ENCODE measurements at regions not wholly inside any gene's neighbourhood (a gene's known extent, or its start where the extent isn't known, plus 50 kb on each side); places are given as distances from the start of the nearest gene placed in this dataset.

DNA sequence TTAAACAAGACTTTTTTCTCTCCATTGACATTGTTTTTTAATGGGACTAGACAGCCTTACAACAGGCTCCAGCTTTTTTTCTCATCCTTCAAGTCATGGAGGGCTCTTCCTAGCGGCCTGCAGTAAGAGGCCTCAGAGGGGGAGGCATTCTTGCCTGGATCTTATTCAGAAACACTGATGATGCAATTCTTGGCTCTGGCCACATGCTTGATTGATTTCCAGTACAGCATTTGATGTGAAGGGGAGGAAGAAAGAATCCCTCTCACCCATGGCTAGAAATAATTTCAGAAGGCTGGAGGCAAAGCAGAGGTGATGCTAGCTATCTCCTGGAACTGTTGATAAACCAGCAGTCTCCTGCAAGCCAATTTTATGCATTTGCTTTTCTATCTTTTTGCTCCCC, 324.8 kb downstream of the PRELID2 start:
- Histone ChIP-seq H3K27ac (ENCODE audit: low read length) (no peak overlapping the region), H3K9me3 (ENCODE audit: control insufficient read depth, insufficient read depth, low read depth, low read length) (no peaks in the 10 kb centered on the region), H3K36me3 (ENCODE audit: control insufficient read depth, insufficient read depth, low read length) (no peaks in the 10 kb centered on the region), H3K4me3 (ENCODE audit: low read depth in 2 of 2, low read length in 2 of 2) (no peak overlapping the region), H3K4me1 (ENCODE audit: control insufficient read depth, insufficient read depth, low read length) (no peaks in the 10 kb centered on the region), H3K27me3 (ENCODE audit: control insufficient read depth, insufficient read depth, low read length) (no peaks in the 10 kb centered on the region)
- in situ Hi-C loops (cut with HindIII; ENCODE audit: low pct_unique_long_range_greater_than_20kb, low sequenced_read_pairs) (no loop called here), intact Hi-C loops (cut with micrococcal nuclease; ENCODE audit: unreplicated experiment) (no loop called here)
- ATAC-seq = no peak
- ChIA-PET CTCF (no interaction called here), POLR2A (no interaction called here)
- no TSS peak for BruUV-seq (replicated peaks)
- no peak for DNase-seq (ENCODE audit: low read depth, low spot score)
- TF ChIP-seq TCF7L2 (IDR thresholded peaks at IDR 0.05; ENCODE audit: low read depth, low read length) (no peak), POLR2AphosphoS5 (IDR thresholded peaks at IDR 0.05; ENCODE audit: low read depth, low read length) (no peak), SIN3A (IDR thresholded peaks at IDR 0.05; ENCODE audit: borderline replicate concordance, insufficient read depth, low read depth, low read length) (no peak)
- TF ChIP-seq, protein P1, sequence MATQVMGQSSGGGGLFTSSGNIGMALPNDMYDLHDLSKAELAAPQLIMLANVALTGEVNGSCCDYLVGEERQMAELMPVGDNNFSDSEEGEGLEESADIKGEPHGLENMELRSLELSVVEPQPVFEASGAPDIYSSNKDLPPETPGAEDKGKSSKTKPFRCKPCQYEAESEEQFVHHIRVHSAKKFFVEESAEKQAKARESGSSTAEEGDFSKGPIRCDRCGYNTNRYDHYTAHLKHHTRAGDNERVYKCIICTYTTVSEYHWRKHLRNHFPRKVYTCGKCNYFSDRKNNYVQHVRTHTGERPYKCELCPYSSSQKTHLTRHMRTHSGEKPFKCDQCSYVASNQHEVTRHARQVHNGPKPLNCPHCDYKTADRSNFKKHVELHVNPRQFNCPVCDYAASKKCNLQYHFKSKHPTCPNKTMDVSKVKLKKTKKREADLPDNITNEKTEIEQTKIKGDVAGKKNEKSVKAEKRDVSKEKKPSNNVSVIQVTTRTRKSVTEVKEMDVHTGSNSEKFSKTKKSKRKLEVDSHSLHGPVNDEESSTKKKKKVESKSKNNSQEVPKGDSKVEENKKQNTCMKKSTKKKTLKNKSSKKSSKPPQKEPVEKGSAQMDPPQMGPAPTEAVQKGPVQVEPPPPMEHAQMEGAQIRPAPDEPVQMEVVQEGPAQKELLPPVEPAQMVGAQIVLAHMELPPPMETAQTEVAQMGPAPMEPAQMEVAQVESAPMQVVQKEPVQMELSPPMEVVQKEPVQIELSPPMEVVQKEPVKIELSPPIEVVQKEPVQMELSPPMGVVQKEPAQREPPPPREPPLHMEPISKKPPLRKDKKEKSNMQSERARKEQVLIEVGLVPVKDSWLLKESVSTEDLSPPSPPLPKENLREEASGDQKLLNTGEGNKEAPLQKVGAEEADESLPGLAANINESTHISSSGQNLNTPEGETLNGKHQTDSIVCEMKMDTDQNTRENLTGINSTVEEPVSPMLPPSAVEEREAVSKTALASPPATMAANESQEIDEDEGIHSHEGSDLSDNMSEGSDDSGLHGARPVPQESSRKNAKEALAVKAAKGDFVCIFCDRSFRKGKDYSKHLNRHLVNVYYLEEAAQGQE (IDR thresholded peaks at IDR 0.05; ENCODE audit: insufficient read depth in 1 of 2, low read depth in 2 of 2, low read length in 1 of 2) = no peak
- TF ChIP-seq, protein P2, sequence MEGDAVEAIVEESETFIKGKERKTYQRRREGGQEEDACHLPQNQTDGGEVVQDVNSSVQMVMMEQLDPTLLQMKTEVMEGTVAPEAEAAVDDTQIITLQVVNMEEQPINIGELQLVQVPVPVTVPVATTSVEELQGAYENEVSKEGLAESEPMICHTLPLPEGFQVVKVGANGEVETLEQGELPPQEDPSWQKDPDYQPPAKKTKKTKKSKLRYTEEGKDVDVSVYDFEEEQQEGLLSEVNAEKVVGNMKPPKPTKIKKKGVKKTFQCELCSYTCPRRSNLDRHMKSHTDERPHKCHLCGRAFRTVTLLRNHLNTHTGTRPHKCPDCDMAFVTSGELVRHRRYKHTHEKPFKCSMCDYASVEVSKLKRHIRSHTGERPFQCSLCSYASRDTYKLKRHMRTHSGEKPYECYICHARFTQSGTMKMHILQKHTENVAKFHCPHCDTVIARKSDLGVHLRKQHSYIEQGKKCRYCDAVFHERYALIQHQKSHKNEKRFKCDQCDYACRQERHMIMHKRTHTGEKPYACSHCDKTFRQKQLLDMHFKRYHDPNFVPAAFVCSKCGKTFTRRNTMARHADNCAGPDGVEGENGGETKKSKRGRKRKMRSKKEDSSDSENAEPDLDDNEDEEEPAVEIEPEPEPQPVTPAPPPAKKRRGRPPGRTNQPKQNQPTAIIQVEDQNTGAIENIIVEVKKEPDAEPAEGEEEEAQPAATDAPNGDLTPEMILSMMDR (IDR thresholded peaks at IDR 0.05) = no peak

DNA sequence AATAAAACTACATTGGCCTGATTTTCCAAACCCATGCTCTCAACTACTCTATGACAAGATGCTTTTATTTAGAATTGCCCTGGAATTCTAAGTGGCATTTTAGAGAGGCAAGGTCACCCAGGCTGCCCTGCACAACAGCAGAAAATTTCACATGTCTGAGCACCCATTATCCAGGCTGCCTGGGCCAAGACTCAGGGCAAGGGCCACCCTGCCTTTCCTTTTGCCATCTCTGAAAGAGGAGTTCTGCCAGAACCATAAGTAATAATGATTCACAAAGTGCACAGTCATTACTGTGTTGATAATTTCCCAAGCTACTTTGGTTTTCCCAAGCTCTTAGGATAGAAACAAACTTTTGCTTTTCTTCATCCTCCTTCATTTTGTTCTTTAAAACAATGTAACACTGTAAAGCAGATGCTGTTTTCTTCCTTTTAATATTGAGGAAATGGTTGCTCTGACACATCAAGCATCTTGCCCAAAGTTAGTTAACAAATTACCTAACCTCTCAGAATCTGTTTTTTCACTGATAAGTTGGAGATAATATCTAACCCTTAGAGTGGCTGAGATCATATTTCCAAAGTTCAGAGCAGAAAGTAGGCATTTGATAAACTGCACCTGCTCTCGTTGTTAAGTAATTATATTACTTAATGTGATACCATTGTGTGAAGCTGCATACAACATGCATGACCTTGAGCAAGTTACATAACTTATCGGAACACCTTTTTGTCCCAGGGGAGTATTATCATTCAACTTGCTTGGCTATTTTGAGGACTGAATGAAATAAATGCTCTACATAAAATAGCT, 325.6 kb downstream of the PRELID2 start:
- in situ Hi-C loops (cut with HindIII; ENCODE audit: low pct_unique_long_range_greater_than_20kb, low sequenced_read_pairs) (no loop called here), intact Hi-C loops (cut with micrococcal nuclease; ENCODE audit: unreplicated experiment) (no loop called here)
- no peaks in the 10 kb centered on the region for H3K36me3 ChIP-seq (ENCODE audit: control insufficient read depth, insufficient read depth, low read length)
- H3K27me3 ChIP-seq (ENCODE audit: control insufficient read depth, insufficient read depth, low read length) = no peaks in the 10 kb centered on the region
- DNase-seq (ENCODE audit: low read depth, low spot score) = no peak
- no peak overlapping the region for H3K27ac ChIP-seq (ENCODE audit: low read length)
- no TSS peak for BruUV-seq (replicated peaks)
- H3K9me3 ChIP-seq (ENCODE audit: control insufficient read depth, insufficient read depth, low read depth, low read length) = no peaks in the 10 kb centered on the region
- ATAC-seq = no peak
- ChIA-PET CTCF (no interaction called here), POLR2A (no interaction called here)
- TF ChIP-seq SIN3A (IDR thresholded peaks at IDR 0.05; ENCODE audit: borderline replicate concordance, insufficient read depth, low read depth, low read length) = no peak
- TF ChIP-seq, protein P1 (IDR thresholded peaks at IDR 0.05; ENCODE audit: insufficient read depth in 1 of 2, low read depth in 2 of 2, low read length in 1 of 2) = no peak
- TF ChIP-seq, protein P2 (IDR thresholded peaks at IDR 0.05) = no peak
- no peak for TF ChIP-seq POLR2AphosphoS5 (IDR thresholded peaks at IDR 0.05; ENCODE audit: low read depth, low read length)
- no peak for TF ChIP-seq TCF7L2 (IDR thresholded peaks at IDR 0.05; ENCODE audit: low read depth, low read length)
- no peak overlapping the region for H3K4me3 ChIP-seq (ENCODE audit: low read depth in 2 of 2, low read length in 2 of 2)
- no peaks in the 10 kb centered on the region for H3K4me1 ChIP-seq (ENCODE audit: control insufficient read depth, insufficient read depth, low read length)
